ENCODE measurements at regions not wholly inside any gene's neighbourhood (a gene's known extent, or its start where the extent isn't known, plus 50 kb on each side); places are given as distances from the start of the nearest gene placed in this dataset.

GRCh38 chr4:20393486-20394100 is 141.9 kb downstream of the SLIT2 start:
- DNase-seq (ENCODE audit: low read depth in 4 of 4, low spot score in 3 of 4): no peak

DNA sequence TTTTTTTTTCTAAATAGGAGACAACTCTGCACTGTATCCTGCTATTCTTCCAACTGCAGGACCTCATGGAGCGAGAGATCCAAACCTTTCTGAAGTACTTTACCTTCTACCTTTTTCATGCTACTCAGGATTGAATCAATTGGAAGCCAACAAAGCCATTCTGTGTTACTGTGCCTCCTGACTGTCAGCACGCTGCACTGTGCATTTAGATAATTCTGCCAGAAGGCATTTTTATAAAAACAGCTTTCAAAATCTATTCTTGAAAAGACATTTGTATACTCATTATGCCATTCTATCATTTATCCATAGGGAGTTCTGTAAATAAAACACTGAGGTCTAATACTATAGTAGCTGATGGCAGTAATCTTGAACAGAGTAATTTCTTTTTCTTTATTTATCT is 142.8 kb downstream of the SLIT2 start:
- no peak for DNase-seq (ENCODE audit: low read depth in 4 of 4, low spot score in 3 of 4)

- DNase-seq (ENCODE audit: low read depth in 4 of 4, low spot score in 3 of 4): no peak
Measured at GRCh38 chr4:20395160-20395773, 143.6 kb downstream of the SLIT2 start.

- DNase-seq (ENCODE audit: low read depth in 4 of 4, low spot score in 3 of 4): no peak
Measured at GRCh38 chr4:20403290-20403689, 151.6 kb downstream of the SLIT2 start.

- DNase-seq (ENCODE audit: low read depth in 4 of 4, low spot score in 3 of 4): no peak
Measured at GRCh38 chr4:20403846-20404245, 152.1 kb downstream of the SLIT2 start.

DNA sequence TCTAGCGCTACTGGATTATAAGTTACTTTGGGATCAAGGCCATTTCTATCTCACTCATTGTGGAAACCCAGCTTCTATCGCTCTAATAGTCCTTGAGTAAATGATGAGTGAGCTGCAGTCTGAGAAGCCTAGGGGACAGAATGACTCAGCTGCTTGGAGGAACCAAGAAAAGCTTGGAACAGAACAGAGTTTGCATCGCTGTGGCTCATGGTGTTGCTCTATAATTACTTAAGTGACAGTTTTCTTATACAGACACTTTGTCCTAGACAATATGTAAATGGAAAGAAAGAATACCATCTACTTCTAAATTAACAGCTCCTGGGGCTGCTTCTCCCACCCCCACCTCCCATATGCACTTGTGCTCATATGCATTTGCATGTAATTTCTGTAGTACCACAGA is 156.9 kb downstream of the SLIT2 start:
- DNase-seq (ENCODE audit: low read depth in 4 of 4, low spot score in 3 of 4): no peak

DNA sequence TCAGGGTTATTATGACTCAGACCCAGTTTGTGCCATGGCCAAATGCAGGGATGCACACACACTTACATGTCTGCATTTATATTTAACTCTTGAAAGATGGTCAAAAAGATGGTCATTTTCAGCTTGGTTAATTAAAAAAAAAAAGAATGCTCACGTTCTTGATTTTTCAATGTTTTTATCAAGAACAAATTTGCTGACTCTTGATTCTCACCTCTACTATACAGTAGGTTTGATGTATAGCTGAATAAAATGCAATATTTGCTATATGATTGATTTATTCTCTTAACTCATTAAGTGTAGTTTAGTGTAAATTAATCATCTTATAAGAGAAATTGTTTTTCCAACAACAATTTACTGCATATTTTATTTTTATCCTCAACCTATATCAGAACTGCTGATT is 160.4 kb downstream of the SLIT2 start:
- no peak for DNase-seq (ENCODE audit: low read depth in 4 of 4, low spot score in 3 of 4)

- no peak for DNase-seq (ENCODE audit: low read depth in 4 of 4, low spot score in 3 of 4)
Measured at GRCh38 chr4:20416800-20417199, 165.1 kb downstream of the SLIT2 start.

DNA sequence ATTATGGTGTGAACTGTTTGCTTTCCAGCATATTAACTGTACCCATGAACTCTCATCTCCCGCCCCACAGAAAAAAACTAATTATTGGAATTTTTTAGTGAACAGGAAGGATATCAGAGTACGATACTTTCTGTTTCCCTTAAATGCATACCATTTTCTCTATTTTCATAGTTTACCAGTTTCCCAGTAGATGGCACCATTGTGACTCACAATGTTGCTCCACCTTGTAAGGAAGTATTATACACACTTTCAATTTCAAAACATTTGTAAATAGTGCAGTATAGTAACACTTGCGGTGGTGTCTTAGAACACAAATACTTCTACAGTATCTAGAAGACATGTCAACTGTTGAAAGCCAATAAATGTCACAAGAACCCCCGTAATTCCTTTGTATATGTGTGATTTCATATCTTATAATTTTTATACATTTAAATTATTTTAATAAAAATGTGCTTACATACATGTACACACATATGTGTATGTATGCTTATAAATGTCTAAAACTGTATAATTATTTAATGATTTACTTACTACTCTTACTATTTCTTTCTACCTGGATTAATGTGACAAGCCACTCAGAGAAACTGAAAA is 167.3 kb downstream of the SLIT2 start:
- DNase-seq (ENCODE audit: low read depth in 4 of 4, low spot score in 3 of 4): peak in 2 of 4 donors; percentile 12 to 16

DNA sequence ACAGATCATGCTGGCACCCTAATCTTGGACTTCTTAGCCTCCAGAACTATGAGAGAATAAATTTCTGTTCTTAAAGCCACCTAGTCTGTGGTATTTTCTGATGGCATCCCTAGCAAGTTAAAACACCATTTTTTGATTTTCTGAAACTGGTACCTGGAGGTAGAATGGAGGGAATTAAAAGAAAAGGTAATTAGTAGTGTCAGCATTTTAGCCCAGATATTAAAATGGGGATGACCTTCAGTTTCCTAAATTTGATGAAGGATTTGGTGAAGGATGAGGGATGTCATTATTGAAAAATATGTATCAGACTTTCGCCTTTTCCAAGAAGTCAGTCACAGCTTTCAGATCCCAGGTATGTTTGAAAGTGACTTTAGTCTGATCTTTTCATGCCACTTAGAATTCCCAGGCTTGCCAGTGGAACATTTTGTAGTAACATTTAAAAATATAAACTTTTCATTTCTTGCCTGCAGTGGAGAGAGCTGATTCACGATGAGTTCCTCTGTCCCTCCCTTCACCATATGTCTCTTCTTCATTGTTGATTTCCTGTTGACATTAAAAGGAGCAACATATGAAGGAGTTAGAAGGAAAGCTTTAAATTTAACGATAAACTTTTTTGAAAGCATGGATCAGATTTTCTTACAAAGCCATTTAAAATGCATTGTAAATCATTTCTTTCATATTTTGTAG is 169.4 kb downstream of the SLIT2 start:
- DNase-seq (ENCODE audit: low read depth in 4 of 4, low spot score in 3 of 4): no peak

- DNase-seq (ENCODE audit: low read depth in 4 of 4, low spot score in 3 of 4): no peak
Measured at GRCh38 chr4:20421603-20421985, 169.9 kb downstream of the SLIT2 start.

DNA sequence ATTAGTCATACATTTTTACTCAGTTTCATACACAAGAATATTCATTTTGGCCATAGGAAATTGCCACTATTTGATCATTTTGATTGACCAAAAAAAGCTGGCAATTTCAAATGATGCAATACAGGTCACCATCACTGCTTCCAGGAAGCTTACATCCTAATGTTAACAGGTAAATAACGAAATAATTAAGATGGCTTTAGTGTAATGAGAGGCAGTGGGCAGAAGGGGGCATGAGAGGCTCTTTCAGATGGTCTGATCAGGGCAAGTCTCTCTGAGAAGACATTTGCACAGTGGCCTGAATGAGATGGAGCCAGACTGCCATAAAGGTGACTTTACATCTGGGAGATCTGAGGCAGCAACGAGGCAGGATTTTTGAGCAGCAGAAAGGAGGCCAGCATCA is 170.7 kb downstream of the SLIT2 start:
- peak in 1 of 4 donors; percentile 20 for DNase-seq (ENCODE audit: low read depth in 4 of 4, low spot score in 3 of 4)

GRCh38 chr4:20423420-20423819 is 171.7 kb downstream of the SLIT2 start:
- no peak for DNase-seq (ENCODE audit: low read depth in 4 of 4, low spot score in 3 of 4)

GRCh38 chr4:20426028-20426427 is 174.3 kb downstream of the SLIT2 start:
- DNase-seq (ENCODE audit: low read depth in 4 of 4, low spot score in 3 of 4): no peak

GRCh38 chr4:20428436-20429160 is 176.9 kb downstream of the SLIT2 start:
- DNase-seq (ENCODE audit: low read depth in 4 of 4, low spot score in 3 of 4): no peak

DNA sequence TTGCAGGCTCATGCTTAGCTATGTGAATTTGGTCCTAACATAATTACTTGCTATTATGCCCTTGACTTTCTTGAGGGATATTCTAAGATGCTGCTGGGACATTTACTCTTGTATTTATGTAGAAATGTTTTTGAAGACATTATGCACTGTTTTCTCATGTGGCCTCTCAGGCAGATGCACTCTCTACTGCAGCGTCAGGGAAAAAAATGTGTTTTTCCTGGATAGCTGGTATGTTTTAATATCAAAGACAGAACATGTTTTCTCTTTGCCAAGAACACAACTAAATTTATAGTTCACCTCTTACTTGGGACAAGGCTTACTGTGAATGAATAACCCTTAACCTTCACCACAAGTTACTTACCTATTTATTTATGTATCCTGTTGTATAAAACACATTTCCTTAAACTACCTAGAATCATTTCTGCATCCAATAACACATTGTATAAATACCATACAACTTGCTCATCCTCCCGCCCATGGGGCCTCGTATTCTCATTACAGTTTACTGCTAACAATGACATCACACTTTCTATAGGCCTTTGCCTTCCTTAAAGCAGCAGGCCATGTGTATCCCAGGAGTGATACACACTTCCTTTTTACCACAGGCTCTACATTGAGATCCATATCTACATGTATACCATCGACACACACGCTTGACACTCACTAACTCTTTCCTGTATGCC is 178.7 kb downstream of the SLIT2 start:
- no peak for DNase-seq (ENCODE audit: low read depth in 4 of 4, low spot score in 3 of 4)

GRCh38 chr4:20431543-20431951 is 179.8 kb downstream of the SLIT2 start:
- no peak for DNase-seq (ENCODE audit: low read depth in 4 of 4, low spot score in 3 of 4)

GRCh38 chr4:20432088-20432487 is 180.4 kb downstream of the SLIT2 start:
- no peak for DNase-seq (ENCODE audit: low read depth in 4 of 4, low spot score in 3 of 4)

GRCh38 chr4:20433097-20433705 is 181.5 kb downstream of the SLIT2 start:
- DNase-seq (ENCODE audit: low read depth in 4 of 4, low spot score in 3 of 4): no peak

DNA sequence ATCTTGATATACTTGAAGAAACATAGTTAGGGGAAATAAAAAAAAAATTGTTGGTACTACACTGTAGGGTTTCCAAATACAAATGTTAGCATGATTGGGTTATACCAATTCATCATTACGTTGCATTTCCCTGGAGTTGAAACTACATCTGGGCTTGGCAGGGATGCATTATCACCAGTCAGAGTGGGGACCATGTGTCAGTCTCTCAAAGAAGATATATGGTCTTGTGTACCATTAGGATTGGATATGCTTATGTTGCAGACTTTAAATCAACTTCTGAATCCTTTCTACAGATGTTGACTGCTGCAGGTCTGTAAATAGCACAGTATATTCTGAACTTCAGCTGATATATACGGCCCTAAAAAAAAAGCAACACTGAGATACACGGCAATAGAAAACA is 188.5 kb downstream of the SLIT2 start:
- DNase-seq (ENCODE audit: low read depth in 4 of 4, low spot score in 3 of 4): no peak

All from right renal pelvis (tissue), 4 donors.